DOHH2 (cell line): ENCODE measurements at regions not wholly inside any gene's neighbourhood (a gene's known extent, or its start where the extent isn't known, plus 50 kb on each side); places are given as distances from the start of the nearest gene placed in this dataset.

Source experiments
- H3F3A ChIP-seq: fragments of 200-600 bp; sonication (generic), shearing (Covaris generic); 2 replicates; pipeline ENCODE4 v1.6.0; 2016; ENCODE audit warnings: antibody characterized with exemption, mild to moderate bottlenecking; ENCODE audit not compliant: control insufficient read depth, insufficient read depth
- H3K27ac ChIP-seq: fragments of 200-600 bp; sonication (generic); 2 replicates; pipeline ENCODE4 v1.5.1; 2014; ENCODE audit warnings: low read depth, mild to moderate bottlenecking, low read length, moderate library complexity
- H3K27me3 ChIP-seq: fragments of 200-600 bp; sonication (generic); 2 replicates; pipeline ENCODE4 v1.6.1; 2014; ENCODE audit warnings: mild to moderate bottlenecking, low read length, mixed read lengths; ENCODE audit not compliant: control insufficient read depth
- H3K36me3 ChIP-seq: fragments of 200-600 bp; sonication (generic); 2 replicates; pipeline ENCODE4 v1.6.1; 2014; ENCODE audit warnings: mild to moderate bottlenecking, low read length, moderate library complexity, mixed read lengths; ENCODE audit not compliant: control insufficient read depth
- H3K4me1 ChIP-seq: fragments of 200-600 bp; sonication (generic); 2 replicates; pipeline ENCODE4 v1.6.1; 2014; ENCODE audit warnings: mild to moderate bottlenecking, low read length, mixed read lengths; ENCODE audit not compliant: control insufficient read depth
- H3K4me2 ChIP-seq: fragments of 200-600 bp; sonication (generic); 2 replicates; pipeline ENCODE4 v1.6.0; 2014; ENCODE audit warnings: mild to moderate bottlenecking, low read length, moderate library complexity
- H3K4me3 ChIP-seq: fragments of 200-600 bp; sonication (generic); 2 replicates; pipeline ENCODE4 v1.5.1; 2014; ENCODE audit warnings: mild to moderate bottlenecking, low read length, mixed read lengths
- H3K79me2 ChIP-seq: fragments of 200-600 bp; sonication (generic); 2 replicates; pipeline ENCODE4 v1.6.1; 2014; ENCODE audit warnings: mild to moderate bottlenecking, low read length, mixed read lengths; ENCODE audit not compliant: control insufficient read depth
- H3K9me2 ChIP-seq: fragments of 200-600 bp; sonication (generic); replicated peaks from 2 replicates; pipeline ENCODE4 v1.6.1; 2014; ENCODE audit warnings: mild to moderate bottlenecking, low read length, mixed read lengths; ENCODE audit not compliant: control insufficient read depth
- H3K9me3 ChIP-seq: fragments of 200-600 bp; sonication (generic); 2 replicates; pipeline ENCODE4 v1.6.1; 2014; ENCODE audit warnings: antibody characterized with exemption, low read length, mixed read lengths; ENCODE audit not compliant: control insufficient read depth, insufficient read depth
- H4K20me1 ChIP-seq: fragments of 200-600 bp; sonication (generic); 2 replicates; pipeline ENCODE4 v1.6.0; 2014; ENCODE audit warnings: low read depth, mild to moderate bottlenecking, antibody characterized with exemption, low read length, moderate library complexity; ENCODE audit not compliant: control insufficient read depth, insufficient read depth
- EZH2phosphoT487 ChIP-seq: fragments of 200-600 bp; sonication (generic); IDR thresholded peaks from 2 replicates; pipeline ENCODE4 v1.6.1; 2017; ENCODE audit warnings: borderline replicate concordance, mild to moderate bottlenecking, antibody characterized with exemption, low read length, moderate library complexity, mixed read lengths
- TF ChIP-seq, protein P1 (sequence below): fragments of 200-600 bp; sonication (generic); IDR thresholded peaks from one replicate; pipeline ENCODE4 v1.5.1; 2014; ENCODE audit warnings: antibody characterized with exemption, mild to moderate bottlenecking, low read depth, low read length; ENCODE audit not compliant: poor library complexity, severe bottlenecking

DNA sequence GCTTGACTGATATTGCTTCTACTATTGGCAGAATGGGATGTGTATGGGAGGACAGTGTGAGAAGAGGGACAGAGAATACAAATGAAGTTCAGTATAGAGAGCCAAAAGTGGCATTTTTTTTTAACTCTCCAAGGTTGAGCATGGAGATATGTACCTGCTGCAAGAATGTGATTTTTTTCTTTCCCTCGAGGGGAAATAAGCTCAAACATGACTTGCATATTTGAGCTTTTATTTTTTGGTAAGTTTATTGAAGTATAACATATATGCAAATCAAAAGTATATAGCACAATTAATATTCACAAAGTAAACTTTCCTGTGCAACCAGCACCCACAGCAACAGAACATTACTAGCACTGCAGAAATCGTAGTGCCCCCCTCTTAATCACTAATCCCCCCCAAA, 285.7 kb upstream of the ADRA1B start:
- TF ChIP-seq EZH2phosphoT487: no peak
- TF ChIP-seq, protein P1, sequence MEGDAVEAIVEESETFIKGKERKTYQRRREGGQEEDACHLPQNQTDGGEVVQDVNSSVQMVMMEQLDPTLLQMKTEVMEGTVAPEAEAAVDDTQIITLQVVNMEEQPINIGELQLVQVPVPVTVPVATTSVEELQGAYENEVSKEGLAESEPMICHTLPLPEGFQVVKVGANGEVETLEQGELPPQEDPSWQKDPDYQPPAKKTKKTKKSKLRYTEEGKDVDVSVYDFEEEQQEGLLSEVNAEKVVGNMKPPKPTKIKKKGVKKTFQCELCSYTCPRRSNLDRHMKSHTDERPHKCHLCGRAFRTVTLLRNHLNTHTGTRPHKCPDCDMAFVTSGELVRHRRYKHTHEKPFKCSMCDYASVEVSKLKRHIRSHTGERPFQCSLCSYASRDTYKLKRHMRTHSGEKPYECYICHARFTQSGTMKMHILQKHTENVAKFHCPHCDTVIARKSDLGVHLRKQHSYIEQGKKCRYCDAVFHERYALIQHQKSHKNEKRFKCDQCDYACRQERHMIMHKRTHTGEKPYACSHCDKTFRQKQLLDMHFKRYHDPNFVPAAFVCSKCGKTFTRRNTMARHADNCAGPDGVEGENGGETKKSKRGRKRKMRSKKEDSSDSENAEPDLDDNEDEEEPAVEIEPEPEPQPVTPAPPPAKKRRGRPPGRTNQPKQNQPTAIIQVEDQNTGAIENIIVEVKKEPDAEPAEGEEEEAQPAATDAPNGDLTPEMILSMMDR: no peak
- Histone ChIP-seq H3K27me3 (peaks cover 3% of the 10 kb centered on the region; the same call in 1 of the 2 replicates), H4K20me1 (no peaks in the 10 kb centered on the region), H3K4me3 (no peak overlapping the region), H3K36me3 (no peaks in the 10 kb centered on the region), H3K27ac (no peak overlapping the region), H3K9me2 (no peaks in the 10 kb centered on the region), H3K4me1 (no peaks in the 10 kb centered on the region), H3K9me3 (no peaks in the 10 kb centered on the region), H3K79me2 (no peaks in the 10 kb centered on the region), H3K4me2 (no peak overlapping the region), H3F3A (no peaks in the 10 kb centered on the region)

DNA sequence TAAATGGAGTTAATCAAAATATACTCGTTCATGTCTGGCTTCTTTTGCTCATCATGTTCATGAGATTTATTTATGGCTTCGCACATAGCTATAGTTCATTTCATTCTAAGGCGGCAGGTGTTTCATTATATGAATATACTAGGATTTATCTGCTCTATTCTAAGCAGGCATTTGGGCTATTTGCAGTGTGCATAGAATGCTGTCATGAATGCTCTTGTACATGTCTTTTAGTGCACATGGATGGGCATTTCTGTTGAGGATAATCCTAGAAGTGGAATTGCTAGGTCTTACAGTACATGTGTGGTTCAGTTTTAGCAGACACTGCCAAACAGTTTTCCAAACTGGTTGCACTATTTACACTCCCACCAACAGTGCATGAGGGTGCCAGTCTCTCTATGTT, 285.3 kb upstream of the ADRA1B start:
- Histone ChIP-seq H3K4me3 (no peak overlapping the region), H3K79me2 (no peaks in the 10 kb centered on the region), H3K9me2 (no peaks in the 10 kb centered on the region), H3F3A (no peaks in the 10 kb centered on the region), H3K4me1 (no peaks in the 10 kb centered on the region), H3K36me3 (no peaks in the 10 kb centered on the region), H3K9me3 (no peaks in the 10 kb centered on the region), H4K20me1 (no peaks in the 10 kb centered on the region), H3K4me2 (no peak overlapping the region), H3K27me3 (peaks cover 3% of the 10 kb centered on the region; the same call in 1 of the 2 replicates), H3K27ac (no peak overlapping the region)
- no peak for TF ChIP-seq EZH2phosphoT487
- TF ChIP-seq, protein P1: no peak

DNA sequence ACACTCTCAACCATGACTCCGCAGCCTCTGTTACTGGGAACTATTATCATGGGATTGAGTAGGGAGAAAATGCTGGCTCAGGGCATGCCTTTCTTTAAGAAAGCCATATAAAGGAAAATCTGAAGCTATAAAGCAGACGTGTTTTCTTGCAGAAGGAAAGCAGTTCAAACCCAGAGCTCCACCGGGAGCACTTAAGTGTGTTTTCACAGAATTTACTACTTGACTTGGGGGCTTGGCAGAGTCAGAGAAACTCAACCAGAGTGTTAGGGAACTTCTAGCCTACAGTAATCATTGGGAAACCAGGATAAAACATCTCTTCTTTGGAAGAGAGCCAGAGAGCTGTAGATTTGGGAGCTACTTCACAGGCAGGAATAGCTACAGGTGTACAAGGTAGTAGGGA, 283.4 kb upstream of the ADRA1B start:
- no peaks in the 10 kb centered on the region for H4K20me1 ChIP-seq
- no peaks in the 10 kb centered on the region for H3K36me3 ChIP-seq
- no peak for TF ChIP-seq EZH2phosphoT487
- TF ChIP-seq, protein P1: no peak
- H3K4me1 ChIP-seq: no peaks in the 10 kb centered on the region
- no peak overlapping the region for H3K27ac ChIP-seq
- no peaks in the 10 kb centered on the region for H3F3A ChIP-seq
- no peaks in the 10 kb centered on the region for H3K79me2 ChIP-seq
- H3K9me3 ChIP-seq: no peaks in the 10 kb centered on the region
- H3K9me2 ChIP-seq: no peaks in the 10 kb centered on the region
- H3K27me3 ChIP-seq: peaks cover 3% of the 10 kb centered on the region; the same call in 1 of the 2 replicates
- no peak overlapping the region for H3K4me3 ChIP-seq
- H3K4me2 ChIP-seq: no peak overlapping the region
